ENCODE measurements at regions not wholly inside any gene's neighbourhood (a gene's known extent, or its start where the extent isn't known, plus 50 kb on each side); places are given as distances from the start of the nearest gene placed in this dataset.

DNA sequence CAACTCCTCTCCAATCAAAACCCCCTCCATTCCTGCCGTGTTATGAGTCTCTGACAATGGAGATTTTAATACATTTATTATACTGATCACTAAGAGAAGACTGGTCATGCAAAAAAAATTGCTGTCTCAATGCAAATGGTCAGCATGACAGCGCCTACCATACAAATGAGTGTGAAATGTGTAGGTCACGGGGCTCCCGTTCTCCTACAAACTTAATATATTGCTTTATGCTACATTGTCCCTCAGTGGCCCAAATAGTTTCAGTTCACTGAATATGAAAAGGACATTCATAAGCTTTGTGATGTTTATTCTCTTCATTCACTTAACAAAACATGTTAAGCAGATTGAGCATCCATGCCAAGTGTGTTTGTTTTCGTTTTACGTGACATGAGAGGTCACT is 116.1 kb downstream of the SPANXN3 start:
- 69 to 72% methylated on average over 6 of the region's 6 CpGs for WGBS, 2 donors
- Histone ChIP-seq H3K4me1 (no peaks in the 10 kb centered on the region), H3K9me3 (no peaks in the 10 kb centered on the region), H3K4me3 (no peak overlapping the region), H3K27me3 (no peaks in the 10 kb centered on the region), H3K36me3 (no peaks in the 10 kb centered on the region), H3K27ac (no peak overlapping the region)
- DNase-seq (ENCODE audit: low spot score in 2 of 2): no peak
- TF ChIP-seq EP300 (IDR thresholded peaks at IDR 0.05) (no peak), CTCF (IDR thresholded peaks at IDR 0.05) (no peak), POLR2A (IDR thresholded peaks at IDR 0.05) (no peak)

DNA sequence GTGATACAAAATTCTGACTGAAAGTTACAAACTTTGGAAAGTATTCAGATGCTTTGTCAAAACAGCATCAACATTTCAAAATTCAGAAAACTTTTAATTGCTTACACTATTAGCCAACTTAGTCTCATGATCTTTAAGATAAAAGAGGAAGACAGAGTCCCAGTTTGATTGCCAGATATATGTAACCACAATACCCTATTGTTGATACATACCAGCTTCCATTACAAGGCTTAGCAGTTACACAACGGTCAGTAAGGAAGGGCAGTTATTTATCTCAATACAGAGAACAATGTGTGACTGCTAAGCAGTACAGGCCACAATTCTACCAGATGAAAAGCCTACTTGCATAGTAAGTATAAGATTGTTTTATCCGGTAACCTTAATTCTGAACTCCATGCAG is 138.4 kb downstream of the SPANXN3 start:
- no peak for TF ChIP-seq EP300 (IDR thresholded peaks at IDR 0.05)
- TF ChIP-seq POLR2A (IDR thresholded peaks at IDR 0.05): no peak
- no peak for TF ChIP-seq CTCF (IDR thresholded peaks at IDR 0.05)
- 56 to 70% methylated on average over 2 of the region's 2 CpGs for WGBS, 2 donors

GRCh38 chrX:143363419-143363818 is 153.9 kb downstream of the SPANXN3 start:
- Histone ChIP-seq H3K36me3 (no peaks in the 10 kb centered on the region), H3K4me3 (no peak overlapping the region), H3K4me1 (no peaks in the 10 kb centered on the region), H3K27ac (no peak overlapping the region), H3K9me3 (no peaks in the 10 kb centered on the region), H3K27me3 (no peaks in the 10 kb centered on the region)
- no peak for DNase-seq (ENCODE audit: low spot score in 2 of 2)
- TF ChIP-seq POLR2A (IDR thresholded peaks at IDR 0.05) (no peak), CTCF (IDR thresholded peaks at IDR 0.05) (no peak), EP300 (IDR thresholded peaks at IDR 0.05) (no peak)
- WGBS, 2 donors: 69 to 73% methylated on average over 3 of the region's 3 CpGs

More for the DNA sequence above, 138.4 kb downstream of the SPANXN3 start:
- Histone ChIP-seq H3K4me1 (no peaks in the 10 kb centered on the region), H3K4me3 (no peak overlapping the region), H3K27me3 (no peaks in the 10 kb centered on the region), H3K27ac (no peak overlapping the region), H3K9me3 (peaks cover 0 to 3% (median 0%) of the 10 kb centered on the region in 4 donors), H3K36me3 (no peaks in the 10 kb centered on the region)
- DNase-seq (ENCODE audit: low spot score in 2 of 2): no peak

- no peak overlapping the region for H3K4me3 ChIP-seq
- no peaks in the 10 kb centered on the region for H3K9me3 ChIP-seq
- no peaks in the 10 kb centered on the region for H3K27me3 ChIP-seq
- no peaks in the 10 kb centered on the region for H3K36me3 ChIP-seq
- WGBS, 2 donors: 43 to 67% methylated on average over 1 of the region's 1 CpG
- DNase-seq (ENCODE audit: low spot score in 2 of 2): no peak
- no peaks in the 10 kb centered on the region for H3K4me1 ChIP-seq
- H3K27ac ChIP-seq: no peak overlapping the region
- TF ChIP-seq CTCF (IDR thresholded peaks at IDR 0.05) (no peak), POLR2A (IDR thresholded peaks at IDR 0.05) (no peak), EP300 (IDR thresholded peaks at IDR 0.05) (no peak)
Measured at GRCh38 chrX:143340190-143340589, 177.1 kb downstream of the SPANXN3 start.

GRCh38 chrX:143336261-143336660 is 181.0 kb downstream of the SPANXN3 start:
- Histone ChIP-seq H3K36me3 (no peaks in the 10 kb centered on the region), H3K9me3 (no peaks in the 10 kb centered on the region), H3K4me3 (no peak overlapping the region), H3K27ac (no peak overlapping the region), H3K27me3 (no peaks in the 10 kb centered on the region), H3K4me1 (no peaks in the 10 kb centered on the region)
- WGBS, 2 donors: 41 to 58% methylated on average over 1 of the region's 1 CpG
- no peak for DNase-seq (ENCODE audit: low spot score in 2 of 2)
- TF ChIP-seq POLR2A (IDR thresholded peaks at IDR 0.05) (no peak), EP300 (IDR thresholded peaks at IDR 0.05) (no peak), CTCF (IDR thresholded peaks at IDR 0.05) (no peak)

Measured in tibial nerve (tissue), 4 donors.